ENCODE measurements at regions not wholly inside any gene's neighbourhood (a gene's known extent, or its start where the extent isn't known, plus 50 kb on each side); places are given as distances from the start of the nearest gene placed in this dataset.

DNA sequence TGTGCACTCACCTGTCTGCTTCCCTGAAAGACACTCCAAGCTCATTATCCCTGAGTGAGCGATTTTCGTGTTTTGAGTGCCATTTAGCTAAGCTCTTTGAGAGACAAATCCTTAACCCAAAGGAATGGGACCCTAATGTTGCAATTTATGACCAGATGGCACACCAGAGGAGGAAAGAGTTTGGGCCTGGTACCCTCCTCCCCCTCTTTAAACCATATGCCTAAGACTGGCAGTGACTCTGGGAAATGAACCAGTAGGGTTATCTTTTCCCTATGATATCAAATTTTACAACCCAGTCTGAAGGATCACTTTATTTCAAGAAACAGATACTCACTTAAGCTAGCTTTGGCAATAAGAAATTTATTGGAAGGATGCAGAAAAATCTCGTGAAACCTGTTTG lies 550.4 kb downstream of the TOX3 start:
- TF ChIP-seq, protein P1, sequence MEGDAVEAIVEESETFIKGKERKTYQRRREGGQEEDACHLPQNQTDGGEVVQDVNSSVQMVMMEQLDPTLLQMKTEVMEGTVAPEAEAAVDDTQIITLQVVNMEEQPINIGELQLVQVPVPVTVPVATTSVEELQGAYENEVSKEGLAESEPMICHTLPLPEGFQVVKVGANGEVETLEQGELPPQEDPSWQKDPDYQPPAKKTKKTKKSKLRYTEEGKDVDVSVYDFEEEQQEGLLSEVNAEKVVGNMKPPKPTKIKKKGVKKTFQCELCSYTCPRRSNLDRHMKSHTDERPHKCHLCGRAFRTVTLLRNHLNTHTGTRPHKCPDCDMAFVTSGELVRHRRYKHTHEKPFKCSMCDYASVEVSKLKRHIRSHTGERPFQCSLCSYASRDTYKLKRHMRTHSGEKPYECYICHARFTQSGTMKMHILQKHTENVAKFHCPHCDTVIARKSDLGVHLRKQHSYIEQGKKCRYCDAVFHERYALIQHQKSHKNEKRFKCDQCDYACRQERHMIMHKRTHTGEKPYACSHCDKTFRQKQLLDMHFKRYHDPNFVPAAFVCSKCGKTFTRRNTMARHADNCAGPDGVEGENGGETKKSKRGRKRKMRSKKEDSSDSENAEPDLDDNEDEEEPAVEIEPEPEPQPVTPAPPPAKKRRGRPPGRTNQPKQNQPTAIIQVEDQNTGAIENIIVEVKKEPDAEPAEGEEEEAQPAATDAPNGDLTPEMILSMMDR (conservative IDR thresholded peaks at IDR 0.05), result no peak
- no peak for TF ChIP-seq EZH2 (IDR thresholded peaks at IDR 0.05; ENCODE audit: low read depth)
